IPS DF 4.7 (cell line): ENCODE measurements at regions not wholly inside any gene's neighbourhood (a gene's known extent, or its start where the extent isn't known, plus 50 kb on each side); places are given as distances from the start of the nearest gene placed in this dataset.
A peak's percentile ranks its signal among the peaks of the same experiment; 100 is the strongest.

Experiments used
- DNase-seq: peaks from one replicate; pipeline ENCODE4 v3.0.0-alpha.2; 2013; ENCODE audit warnings: low spot score; ENCODE audit errors: extremely low read depth

- DNase-seq, result no peak
Measured at GRCh38 chr3:99373088-99373845, 265.1 kb upstream of the COL8A1 start.

GRCh38 chr3:99366663-99367429 lies 271.5 kb upstream of the COL8A1 start:
- peak; percentile 9 for DNase-seq

DNA sequence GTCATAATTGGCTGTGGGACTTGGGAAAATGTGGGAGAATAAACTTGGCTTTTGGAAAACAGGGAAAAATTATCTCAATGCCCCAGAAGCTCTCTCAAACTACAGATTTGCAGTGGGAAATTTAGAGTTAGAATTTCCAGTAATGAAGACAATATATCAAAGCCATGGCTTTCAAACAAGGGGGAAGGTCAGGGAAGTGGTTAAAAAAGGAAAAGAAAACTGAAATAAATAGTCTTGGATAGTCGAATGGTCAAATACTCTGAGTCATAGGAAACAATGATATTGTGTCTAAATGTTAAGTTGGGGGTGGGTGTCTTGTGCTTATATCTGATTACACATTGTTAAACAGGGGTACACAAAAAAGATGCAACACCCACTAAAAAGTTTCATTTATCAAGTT lies 272.4 kb upstream of the COL8A1 start:
- no peak for DNase-seq

GRCh38 chr3:99365396-99365795 lies 273.0 kb upstream of the COL8A1 start:
- no peak for DNase-seq

- DNase-seq, result no peak
Measured at GRCh38 chr3:99357131-99357530, 281.3 kb upstream of the COL8A1 start.

DNA sequence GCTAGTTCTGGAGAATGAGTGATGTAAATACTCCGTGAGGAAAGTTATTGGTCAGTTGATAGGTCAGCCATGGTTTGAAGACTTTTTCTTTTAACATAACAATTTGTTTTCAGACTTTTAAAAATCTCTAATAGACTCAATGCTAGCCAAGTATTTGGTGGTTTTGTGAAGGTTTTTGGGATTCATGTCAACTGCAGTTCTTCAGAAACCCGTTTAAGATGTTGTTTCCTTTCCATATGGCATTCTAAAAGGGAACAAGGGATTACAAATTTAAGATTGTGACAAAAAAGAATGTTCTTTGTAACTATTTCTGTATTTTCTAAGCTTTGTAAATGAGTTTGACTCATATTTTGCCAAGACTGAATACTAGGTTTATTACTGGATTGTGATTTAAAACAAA lies 281.7 kb upstream of the COL8A1 start:
- DNase-seq, result no peak

- DNase-seq, result no peak
Measured at GRCh38 chr3:99355465-99355864, 282.9 kb upstream of the COL8A1 start.

- no peak for DNase-seq
Measured at GRCh38 chr3:99352811-99353210, 285.6 kb upstream of the COL8A1 start.

DNA sequence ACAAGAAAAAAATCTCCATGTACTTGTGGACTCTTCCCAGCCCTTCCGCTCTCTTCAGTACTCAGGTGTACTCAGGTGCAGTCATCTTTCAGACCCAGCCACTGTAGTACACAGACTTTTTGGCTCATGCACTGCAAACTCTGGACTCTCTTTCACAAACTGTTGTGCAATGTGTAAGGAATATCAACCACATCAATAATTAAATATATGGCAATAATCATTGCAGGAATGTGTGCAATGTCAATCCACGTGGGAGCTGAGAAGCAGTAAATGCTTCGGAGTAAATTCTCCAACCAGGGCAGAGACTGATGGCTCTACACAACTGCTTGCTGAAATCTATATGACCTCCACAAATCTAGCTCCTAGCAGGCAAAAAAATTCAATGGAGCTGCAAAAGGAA lies 287.3 kb upstream of the COL8A1 start:
- no peak for DNase-seq

DNA sequence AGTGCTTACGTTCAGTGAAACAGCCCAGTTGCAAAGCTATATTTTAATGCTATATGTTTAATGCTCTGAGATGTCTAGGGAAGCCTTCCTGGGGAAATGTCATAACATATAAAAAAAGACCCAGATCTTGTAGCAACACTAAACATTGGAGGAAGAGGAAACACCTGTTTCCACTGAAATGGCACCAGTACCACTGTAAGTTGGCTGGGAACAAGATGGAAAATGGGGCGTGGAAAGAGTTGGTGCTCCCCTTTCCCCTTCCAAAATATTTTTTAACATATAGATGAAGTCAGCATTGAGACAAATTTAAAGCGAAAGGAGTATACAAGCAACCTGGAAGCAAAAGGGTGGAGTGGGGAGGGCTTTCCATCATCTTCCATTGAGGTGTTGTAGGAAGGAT lies 289.9 kb upstream of the COL8A1 start:
- no peak for DNase-seq

DNA sequence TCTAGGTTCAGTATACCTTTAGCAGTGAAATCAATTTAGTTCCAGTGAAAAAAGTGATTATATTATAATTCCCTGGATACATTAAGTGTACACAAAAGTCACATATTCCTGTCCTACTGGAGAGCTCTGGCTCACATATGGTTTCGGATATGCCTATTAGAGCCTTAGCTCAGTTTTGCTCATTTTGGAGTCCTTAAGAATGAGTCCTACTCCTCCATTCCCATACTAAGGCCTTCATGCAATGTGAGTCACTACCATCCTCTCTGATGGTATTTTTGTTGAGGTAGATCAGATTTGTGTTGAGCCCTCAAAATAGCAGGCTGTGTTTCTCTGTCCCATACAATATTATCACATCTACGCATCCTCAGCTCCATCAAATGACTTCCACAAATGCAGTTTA lies 294.2 kb upstream of the COL8A1 start:
- no peak for DNase-seq

- DNase-seq, result no peak
Measured at GRCh38 chr3:99342383-99342782, 296.0 kb upstream of the COL8A1 start.

- no peak for DNase-seq
Measured at GRCh38 chr3:99339222-99339621, 299.2 kb upstream of the COL8A1 start.

- DNase-seq, result no peak
Measured at GRCh38 chr3:99332718-99333117, 305.7 kb upstream of the COL8A1 start.

DNA sequence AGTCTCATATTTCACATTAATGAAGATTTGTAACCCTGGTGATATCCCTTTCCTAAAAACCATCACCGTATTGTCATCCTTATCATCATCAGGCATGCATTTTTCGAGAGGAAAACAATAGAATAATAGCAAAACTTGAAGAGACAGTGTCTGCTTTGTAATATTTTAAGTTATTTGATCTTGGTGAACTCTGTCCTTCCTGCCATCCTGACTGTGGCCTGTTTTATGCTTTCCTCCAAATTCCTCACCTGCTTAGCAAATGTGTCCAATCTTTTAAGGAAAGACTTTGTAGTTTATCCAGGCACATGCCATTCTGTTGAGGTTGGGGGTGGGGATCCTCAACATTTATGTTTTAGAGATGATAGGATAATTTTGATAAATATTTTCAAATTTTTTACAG lies 306.1 kb upstream of the COL8A1 start:
- DNase-seq, result no peak

DNA sequence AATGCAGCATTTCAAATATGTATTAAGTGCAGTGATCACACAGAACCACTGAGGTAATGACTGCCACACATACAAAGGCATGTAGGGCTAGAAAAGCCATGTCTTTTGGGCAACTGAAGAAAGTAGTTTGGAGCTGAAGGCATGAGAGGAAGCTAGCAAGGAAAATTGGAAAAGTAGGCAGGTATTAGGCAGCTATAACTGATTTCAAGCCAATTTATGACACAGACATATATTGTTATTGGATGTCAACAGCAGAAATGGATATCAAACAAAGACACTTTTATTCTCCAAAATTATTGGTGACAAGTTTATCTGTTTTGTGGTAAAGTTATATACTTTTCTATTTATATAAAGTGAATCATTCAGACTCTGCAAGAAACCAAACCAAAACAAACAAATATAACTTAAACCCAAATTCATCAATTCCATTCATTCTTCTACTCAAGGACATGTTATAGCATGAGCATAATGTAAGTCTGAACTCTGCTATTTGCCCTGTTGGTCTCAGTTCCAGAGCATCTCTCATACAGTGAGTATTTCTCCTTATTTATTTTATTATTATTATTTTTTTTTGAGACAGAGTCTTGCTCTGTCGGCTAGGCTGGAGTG lies 307.4 kb upstream of the COL8A1 start:
- DNase-seq, result no peak

- no peak for DNase-seq
Measured at GRCh38 chr3:99330281-99330680, 308.1 kb upstream of the COL8A1 start.

GRCh38 chr3:99325402-99325801 lies 313.0 kb upstream of the COL8A1 start:
- DNase-seq, result no peak

- no peak for DNase-seq
Measured at GRCh38 chr3:99324636-99325203, 313.7 kb upstream of the COL8A1 start.

- no peak for DNase-seq
Measured at GRCh38 chr3:99323940-99324339, 314.5 kb upstream of the COL8A1 start.

DNA sequence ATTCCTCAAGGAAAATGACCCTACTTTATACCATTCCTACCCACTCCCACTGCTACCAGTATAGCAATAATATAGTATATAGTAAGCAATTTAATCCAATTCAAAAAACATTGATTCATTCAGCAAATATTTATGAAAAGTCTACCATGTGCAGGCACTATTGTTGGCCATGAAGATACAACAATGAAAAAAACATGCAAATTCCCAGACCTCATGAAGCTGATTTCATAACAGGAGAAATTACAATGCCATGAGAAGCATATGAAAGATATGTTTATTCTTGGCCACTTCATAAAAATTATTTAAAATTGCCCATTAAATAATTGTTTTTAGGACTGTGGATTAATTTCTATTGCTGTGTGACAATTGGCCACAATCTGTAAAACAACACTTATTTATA lies 315.8 kb upstream of the COL8A1 start:
- no peak for DNase-seq

GRCh38 chr3:99321261-99321660 lies 317.1 kb upstream of the COL8A1 start:
- DNase-seq, result no peak
